ENCODE measurements at regions not wholly inside any gene's neighbourhood (a gene's known extent, or its start where the extent isn't known, plus 50 kb on each side); places are given as distances from the start of the nearest gene placed in this dataset.
"Not testable (repeated sequence)": the region's sequence is repeated elsewhere in the genome, so short reads cannot be mapped to it uniquely, and the experiment has no call there.

DNA sequence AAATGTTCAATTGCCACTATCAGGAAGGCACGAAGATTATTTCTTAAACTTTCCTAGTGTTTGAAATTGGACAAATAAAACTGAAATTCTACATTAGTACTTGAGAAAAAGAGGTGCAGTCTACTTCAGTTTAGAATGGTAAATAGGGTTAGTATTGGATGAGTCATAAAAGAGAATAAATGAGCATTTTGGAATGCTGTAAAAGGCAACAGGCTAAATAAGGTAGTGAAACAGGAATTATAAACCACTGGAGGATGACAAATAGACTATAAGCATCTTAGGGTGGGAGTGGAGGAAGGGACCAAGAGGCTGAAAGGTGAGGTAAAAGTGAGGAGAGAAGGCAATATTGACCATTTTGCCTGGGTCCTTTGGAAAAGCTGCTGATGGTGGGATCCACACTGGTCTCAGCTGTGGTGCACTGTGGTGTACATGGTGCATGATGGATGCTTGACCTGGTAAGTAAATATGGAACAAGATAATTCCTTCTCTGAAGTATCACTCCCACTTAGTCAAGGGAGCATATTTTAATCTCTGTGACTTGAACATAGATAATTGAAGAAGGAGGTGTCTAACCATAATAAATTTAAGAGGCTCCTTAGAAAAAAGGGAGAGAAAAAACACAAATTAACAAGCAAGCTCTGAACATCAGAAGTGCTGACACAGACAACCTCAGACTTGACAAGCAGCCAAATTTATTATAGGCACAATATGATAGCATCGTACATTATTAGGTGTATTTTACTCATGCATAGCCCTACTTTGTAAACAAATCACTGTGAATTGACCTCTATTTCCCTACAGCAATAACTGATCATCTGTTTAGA lies 76.4 kb upstream of the SCIN start:
- Histone ChIP-seq H3K27me3 (ENCODE audit: control insufficient read depth, insufficient read depth, low read length) (no peaks in the 10 kb centered on the region), H3K4me1 (no peaks in the 10 kb centered on the region), H3K79me2 (no peaks in the 10 kb centered on the region), H3K27ac (no peak overlapping the region), H3K4me2 (ENCODE audit: low read length) (no peak overlapping the region), H3K9ac (no peak overlapping the region), H3K36me3 (ENCODE audit: control insufficient read depth, insufficient read depth, low read length) (no peaks in the 10 kb centered on the region), H3K9me3 (ENCODE audit: control insufficient read depth, low read length) (no peaks in the 10 kb centered on the region), H2AFZ (no peak overlapping the region), H3K4me3 (ENCODE audit: low read depth, low read length) (no peak overlapping the region)
- TF ChIP-seq, protein P1, sequence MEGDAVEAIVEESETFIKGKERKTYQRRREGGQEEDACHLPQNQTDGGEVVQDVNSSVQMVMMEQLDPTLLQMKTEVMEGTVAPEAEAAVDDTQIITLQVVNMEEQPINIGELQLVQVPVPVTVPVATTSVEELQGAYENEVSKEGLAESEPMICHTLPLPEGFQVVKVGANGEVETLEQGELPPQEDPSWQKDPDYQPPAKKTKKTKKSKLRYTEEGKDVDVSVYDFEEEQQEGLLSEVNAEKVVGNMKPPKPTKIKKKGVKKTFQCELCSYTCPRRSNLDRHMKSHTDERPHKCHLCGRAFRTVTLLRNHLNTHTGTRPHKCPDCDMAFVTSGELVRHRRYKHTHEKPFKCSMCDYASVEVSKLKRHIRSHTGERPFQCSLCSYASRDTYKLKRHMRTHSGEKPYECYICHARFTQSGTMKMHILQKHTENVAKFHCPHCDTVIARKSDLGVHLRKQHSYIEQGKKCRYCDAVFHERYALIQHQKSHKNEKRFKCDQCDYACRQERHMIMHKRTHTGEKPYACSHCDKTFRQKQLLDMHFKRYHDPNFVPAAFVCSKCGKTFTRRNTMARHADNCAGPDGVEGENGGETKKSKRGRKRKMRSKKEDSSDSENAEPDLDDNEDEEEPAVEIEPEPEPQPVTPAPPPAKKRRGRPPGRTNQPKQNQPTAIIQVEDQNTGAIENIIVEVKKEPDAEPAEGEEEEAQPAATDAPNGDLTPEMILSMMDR (IDR thresholded peaks at IDR 0.05): no peak

DNA sequence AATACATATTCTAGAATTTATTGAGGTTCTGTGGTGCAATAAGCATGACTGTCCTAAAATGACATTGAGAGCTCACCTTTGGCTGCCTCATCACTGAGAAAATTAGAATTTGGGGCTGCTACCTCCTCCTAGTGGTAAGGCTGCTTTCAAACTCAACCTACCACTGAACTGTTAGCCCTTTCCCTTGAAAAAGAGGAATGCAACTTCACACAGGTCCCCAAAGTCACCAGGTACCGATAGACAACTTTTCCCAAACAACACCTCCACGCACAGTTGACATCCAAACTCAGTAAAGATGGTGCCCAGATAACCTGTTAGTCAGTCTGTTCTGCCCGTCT lies 75.9 kb upstream of the SCIN start:
- H3K9me3 ChIP-seq (ENCODE audit: control insufficient read depth, low read length): no peaks in the 10 kb centered on the region

DNA sequence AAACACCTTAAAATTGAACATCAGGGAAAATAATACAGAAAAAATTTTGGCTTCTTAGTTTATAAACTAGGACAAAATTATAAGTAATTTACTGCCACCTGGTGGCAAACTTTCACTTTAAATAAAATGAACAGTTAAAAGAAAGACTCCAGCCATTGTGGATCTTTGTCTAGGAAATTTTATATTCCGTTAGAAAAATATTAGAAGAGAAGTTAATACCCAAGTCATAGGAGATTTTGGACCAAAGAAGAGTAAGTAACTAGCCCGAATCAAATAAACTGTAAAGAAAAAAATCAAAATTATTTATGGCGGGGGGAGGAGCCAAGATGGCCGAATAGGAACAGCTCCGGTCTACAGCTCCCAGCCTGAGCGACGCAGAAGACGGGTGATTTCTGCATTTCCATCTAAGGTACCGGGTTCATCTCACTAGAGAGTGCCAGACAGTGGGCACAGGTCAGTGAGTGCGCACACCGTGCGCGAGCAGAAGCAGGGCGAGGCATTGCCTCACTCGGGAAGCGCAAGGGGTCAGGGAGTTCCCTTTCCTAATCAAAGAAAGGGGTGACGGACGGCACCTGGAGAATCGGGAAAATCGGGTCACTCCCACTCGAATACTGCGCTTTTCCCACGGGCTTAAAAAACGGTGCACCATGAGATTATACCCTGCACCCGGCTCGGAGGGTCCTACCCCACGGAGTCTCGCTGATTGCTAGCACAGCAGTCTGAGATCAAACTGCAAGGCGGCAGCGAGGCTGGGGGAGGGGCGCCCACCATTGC lies 73.4 kb upstream of the SCIN start:
- TF ChIP-seq, protein P1 (IDR thresholded peaks at IDR 0.05): peak; percentile 51
- H2AFZ ChIP-seq; H3K27me3 ChIP-seq (ENCODE audit: control insufficient read depth, insufficient read depth, low read length); H3K9me3 ChIP-seq (ENCODE audit: control insufficient read depth, low read length); H3K79me2 ChIP-seq; H3K27ac ChIP-seq; H3K4me3 ChIP-seq (ENCODE audit: low read depth, low read length); H3K9ac ChIP-seq; H3K4me1 ChIP-seq; H3K36me3 ChIP-seq (ENCODE audit: control insufficient read depth, insufficient read depth, low read length): not testable (repeated sequence)
- H3K4me2 ChIP-seq (ENCODE audit: low read length): peak overlapping the region; percentile 57

More for the DNA sequence above, 75.9 kb upstream of the SCIN start:
- Histone ChIP-seq H3K79me2 (no peaks in the 10 kb centered on the region), H3K27ac (no peak overlapping the region), H3K4me2 (ENCODE audit: low read length) (no peak overlapping the region), H3K4me3 (ENCODE audit: low read depth, low read length) (no peak overlapping the region), H3K4me1 (no peaks in the 10 kb centered on the region), H3K36me3 (ENCODE audit: control insufficient read depth, insufficient read depth, low read length) (no peaks in the 10 kb centered on the region), H2AFZ (no peak overlapping the region), H3K27me3 (ENCODE audit: control insufficient read depth, insufficient read depth, low read length) (no peaks in the 10 kb centered on the region), H3K9ac (no peak overlapping the region)
- TF ChIP-seq, protein P1 (IDR thresholded peaks at IDR 0.05): no peak

DNA sequence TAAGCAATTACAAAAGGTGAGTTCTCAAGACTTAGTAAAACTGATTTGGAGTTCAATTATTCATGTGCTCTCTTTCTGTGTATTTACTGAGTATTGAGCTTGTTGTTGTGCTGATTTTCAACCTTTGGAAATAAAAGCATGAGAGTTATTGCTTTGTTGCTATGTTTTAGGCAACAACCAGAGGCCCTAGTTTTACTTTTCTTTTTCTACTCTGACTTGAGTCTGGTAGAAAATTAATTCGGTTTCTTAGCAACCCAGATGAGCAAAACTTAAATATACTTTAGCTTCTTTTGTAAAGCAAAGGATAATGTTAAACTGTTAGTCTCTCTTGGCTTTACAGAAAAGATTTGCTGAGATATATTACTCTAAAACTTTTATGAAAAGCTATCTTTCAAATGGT lies 66.4 kb upstream of the SCIN start:
- Histone ChIP-seq H3K4me2 (ENCODE audit: low read length) (no peak overlapping the region), H2AFZ (no peak overlapping the region), H3K4me3 (ENCODE audit: low read depth, low read length) (no peak overlapping the region), H3K9ac (no peak overlapping the region), H3K9me3 (ENCODE audit: control insufficient read depth, low read length) (no peaks in the 10 kb centered on the region), H3K36me3 (ENCODE audit: control insufficient read depth, insufficient read depth, low read length) (no peaks in the 10 kb centered on the region), H3K27me3 (ENCODE audit: control insufficient read depth, insufficient read depth, low read length) (no peaks in the 10 kb centered on the region), H3K27ac (no peak overlapping the region), H3K79me2 (no peaks in the 10 kb centered on the region), H3K4me1 (no peaks in the 10 kb centered on the region)
- TF ChIP-seq, protein P1 (IDR thresholded peaks at IDR 0.05): no peak
